ENCODE measurements at regions not wholly inside any gene's neighbourhood (a gene's known extent, or its start where the extent isn't known, plus 50 kb on each side); places are given as distances from the start of the nearest gene placed in this dataset.

- TF ChIP-seq YY1 (IDR thresholded peaks at IDR 0.05; ENCODE audit: insufficient read depth, insufficient read length) (no peak), ZNF274 (IDR thresholded peaks at IDR 0.05; ENCODE audit: low read depth, low read length) (no peak)
Observed at GRCh38 chr5:138656916-138657315, 81.7 kb upstream of the HSPA9 start.

Measured in NT2/D1 (cell line).